Activated B cell treated with CpG ODN at 0.5 μM for 24 hours (primary cell): ENCODE measurements at regions not wholly inside any gene's neighbourhood (a gene's known extent, or its start where the extent isn't known, plus 50 kb on each side); places are given as distances from the start of the nearest gene placed in this dataset.

Source experiments
- ATAC-seq: fragments of 200-7000 bp; cut with Tn5 transposase; one replicate; pipeline ENCODE4 v1.10.0; 2021; ENCODE audit warnings: low read depth, mild to moderate bottlenecking, moderate library complexity
- CTCF ChIA-PET: fragments of 350-600 bp; sonication (Branson Sonifier 250); formaldehyde crosslinking; loops from one replicate; lab custom pipeline; 2021; ENCODE audit warnings: antibody characterized with exemption; lab: Charles Lee
- POLR2A ChIA-PET: fragments of 350-600 bp; sonication (Branson Sonifier 250); formaldehyde crosslinking; loops from one replicate; lab custom pipeline; 2021; ENCODE audit warnings: antibody characterized with exemption; lab: Charles Lee
- DNase-seq: peaks from one replicate; pipeline ENCODE4 v3.0.0; 2022
- H3K27ac Mint-ChIP-seq: one replicate; pipeline ENCODE4 v1.8.0; 2020; ENCODE audit warnings: mixed read lengths
- H3K27me3 Mint-ChIP-seq: one replicate; pipeline ENCODE4 v1.8.0; 2021; ENCODE audit warnings: mixed read lengths
- H3K36me3 Mint-ChIP-seq: one replicate; pipeline ENCODE4 v1.8.0; 2021; ENCODE audit warnings: low read depth, mixed read lengths
- H3K4me1 Mint-ChIP-seq: one replicate; pipeline ENCODE4 v1.8.0; 2021; ENCODE audit warnings: mixed read lengths
- H3K4me3 Mint-ChIP-seq: one replicate; pipeline ENCODE4 v1.8.0; 2020; ENCODE audit warnings: mild to moderate bottlenecking, mixed read lengths
- H3K9me3 Mint-ChIP-seq: one replicate; pipeline ENCODE4 v1.8.0; 2020; ENCODE audit warnings: mixed read lengths
- CTCF ChIP-seq: fragments of 200-600 bp; IDR thresholded peaks from one replicate; pipeline ENCODE4 v1.8.0; 2022; ENCODE audit warnings: antibody characterized with exemption, mild to moderate bottlenecking
- intact Hi-C: fragments of 100-400 bp; cut with micrococcal nuclease; formaldehyde crosslinking; loops from one replicate; pipeline ENCODE4 v1.15.1; 2024

- H3K4me3 Mint-ChIP-seq: no peak overlapping the region
- no peaks in the 10 kb centered on the region for H3K36me3 Mint-ChIP-seq
- H3K9me3 Mint-ChIP-seq: no peaks in the 10 kb centered on the region
- intact Hi-C loops: no loop called here
- TF ChIP-seq CTCF: no peak
- peaks cover 54% of the 10 kb centered on the region for H3K27me3 Mint-ChIP-seq
- H3K4me1 Mint-ChIP-seq: no peaks in the 10 kb centered on the region
- CTCF ChIA-PET: no interaction called here
- POLR2A ChIA-PET: no interaction called here
- H3K27ac Mint-ChIP-seq: no peak overlapping the region
- ATAC-seq (no peak), DNase-seq (no peak)
Observed at GRCh38 chr20:21016751-21017150, 89.4 kb downstream of the LINC00237 start.

- H3K4me3 Mint-ChIP-seq: no peak overlapping the region
- no peaks in the 10 kb centered on the region for H3K36me3 Mint-ChIP-seq
- intact Hi-C loops: no loop called here
- ATAC-seq (no peak), DNase-seq (no peak)
- no peak overlapping the region for H3K27ac Mint-ChIP-seq
- POLR2A ChIA-PET: no interaction called here
- H3K27me3 Mint-ChIP-seq: peaks cover 35% of the 10 kb centered on the region
- H3K9me3 Mint-ChIP-seq: no peaks in the 10 kb centered on the region
- no peaks in the 10 kb centered on the region for H3K4me1 Mint-ChIP-seq
- CTCF ChIA-PET: no interaction called here
- no peak for TF ChIP-seq CTCF
Observed at GRCh38 chr20:21014528-21014927, 91.6 kb downstream of the LINC00237 start.

GRCh38 chr20:21008951-21009350 is 97.2 kb downstream of the LINC00237 start:
- Mint-ChIP-seq H3K27me3 (peaks cover 13% of the 10 kb centered on the region), H3K27ac (no peak overlapping the region), H3K36me3 (no peaks in the 10 kb centered on the region), H3K9me3 (no peaks in the 10 kb centered on the region), H3K4me3 (no peak overlapping the region), H3K4me1 (no peaks in the 10 kb centered on the region)
- CTCF ChIA-PET: no interaction called here
- intact Hi-C loops: no loop called here
- no peak for TF ChIP-seq CTCF
- POLR2A ChIA-PET: no interaction called here
- DNase-seq: no peak
- no peak for ATAC-seq

- no peaks in the 10 kb centered on the region for H3K4me1 Mint-ChIP-seq
- H3K4me3 Mint-ChIP-seq: no peak overlapping the region
- no peak for DNase-seq
- H3K9me3 Mint-ChIP-seq: no peaks in the 10 kb centered on the region
- ATAC-seq: no peak
- H3K27me3 Mint-ChIP-seq: peaks cover 5% of the 10 kb centered on the region
- no peaks in the 10 kb centered on the region for H3K36me3 Mint-ChIP-seq
- no peak for TF ChIP-seq CTCF
- ChIA-PET CTCF (no interaction called here), POLR2A (no interaction called here)
- intact Hi-C loops: no loop called here
- no peak overlapping the region for H3K27ac Mint-ChIP-seq
Observed at GRCh38 chr20:21006611-21007010, 99.5 kb downstream of the LINC00237 start.

- ATAC-seq (no peak), DNase-seq (no peak)
- H3K4me1 Mint-ChIP-seq: no peaks in the 10 kb centered on the region
- peaks cover 5% of the 10 kb centered on the region for H3K27me3 Mint-ChIP-seq
- intact Hi-C loops: no loop called here
- no peak for TF ChIP-seq CTCF
- H3K9me3 Mint-ChIP-seq: no peaks in the 10 kb centered on the region
- CTCF ChIA-PET: no interaction called here
- no peaks in the 10 kb centered on the region for H3K36me3 Mint-ChIP-seq
- H3K4me3 Mint-ChIP-seq: no peak overlapping the region
- H3K27ac Mint-ChIP-seq: no peak overlapping the region
- POLR2A ChIA-PET: no interaction called here
Observed at GRCh38 chr20:21004386-21005076, 101.6 kb downstream of the LINC00237 start.
